Activated naive CD4-positive, alpha-beta T cell treated with anti-CD3 and anti-CD28 coated beads for 36 hours (primary cell): ENCODE measurements at regions not wholly inside any gene's neighbourhood (a gene's known extent, or its start where the extent isn't known, plus 50 kb on each side); places are given as distances from the start of the nearest gene placed in this dataset.

Experiments used
- CTCF ChIA-PET: fragments of 350-600 bp; sonication (Branson Sonifier 250); formaldehyde crosslinking; loops from one replicate; lab custom pipeline; 2021; ENCODE audit warnings: antibody characterized with exemption; lab: Charles Lee
- DNase-seq: peaks from one replicate; pipeline ENCODE4 v3.0.0-alpha.2; 2020
- H3K27ac Mint-ChIP-seq: one replicate; pipeline ENCODE4 v1.8.0; 2021; ENCODE audit warnings: mild to moderate bottlenecking, mixed read lengths
- H3K27me3 Mint-ChIP-seq: one replicate; pipeline ENCODE4 v1.8.0; 2021; ENCODE audit warnings: low read depth, mixed read lengths
- H3K36me3 Mint-ChIP-seq: one replicate; pipeline ENCODE4 v1.8.0; 2021; ENCODE audit warnings: low read depth, mixed read lengths
- H3K4me1 Mint-ChIP-seq: one replicate; pipeline ENCODE4 v1.8.0; 2021; ENCODE audit warnings: low read depth, mixed read lengths
- H3K4me3 Mint-ChIP-seq: one replicate; pipeline ENCODE4 v1.8.0; 2021; ENCODE audit warnings: mild to moderate bottlenecking, moderate library complexity, mixed read lengths
- H3K9me3 Mint-ChIP-seq: one replicate; pipeline ENCODE4 v1.8.0; 2021; ENCODE audit warnings: mixed read lengths
- intact Hi-C: fragments of 100-400 bp; cut with micrococcal nuclease; formaldehyde crosslinking; loops from one replicate; pipeline ENCODE4 v1.15.1; 2023

GRCh38 chr7:97580205-97580604, 151.7 kb upstream of the TAC1 start:
- Mint-ChIP-seq H3K27me3 (no peaks in the 10 kb centered on the region), H3K4me3 (no peak overlapping the region), H3K27ac (no peak overlapping the region), H3K9me3 (peaks cover 5% of the 10 kb centered on the region), H3K36me3 (no peaks in the 10 kb centered on the region), H3K4me1 (no peaks in the 10 kb centered on the region)
- intact Hi-C loops, result no loop called here
- CTCF ChIA-PET, result no interaction called here
- DNase-seq, result no peak

- Mint-ChIP-seq H3K4me3 (no peak overlapping the region), H3K27ac (no peak overlapping the region), H3K4me1 (no peaks in the 10 kb centered on the region), H3K9me3 (no peaks in the 10 kb centered on the region), H3K36me3 (no peaks in the 10 kb centered on the region), H3K27me3 (no peaks in the 10 kb centered on the region)
- no peak for DNase-seq
- CTCF ChIA-PET, result no interaction called here
- intact Hi-C loops, result no loop called here
Measured at GRCh38 chr7:97595439-97595838, 136.4 kb upstream of the TAC1 start.

GRCh38 chr7:97601931-97602457, 129.9 kb upstream of the TAC1 start:
- no peaks in the 10 kb centered on the region for H3K27me3 Mint-ChIP-seq
- no peak overlapping the region for H3K4me3 Mint-ChIP-seq
- intact Hi-C loops, result no loop called here
- H3K9me3 Mint-ChIP-seq, result no peaks in the 10 kb centered on the region
- no peaks in the 10 kb centered on the region for H3K36me3 Mint-ChIP-seq
- no peak overlapping the region for H3K27ac Mint-ChIP-seq
- no peak for DNase-seq
- no peaks in the 10 kb centered on the region for H3K4me1 Mint-ChIP-seq
- CTCF ChIA-PET, result no interaction called here

GRCh38 chr7:97620495-97620894, 111.4 kb upstream of the TAC1 start:
- Mint-ChIP-seq H3K9me3 (no peaks in the 10 kb centered on the region), H3K27me3 (no peaks in the 10 kb centered on the region), H3K4me3 (no peak overlapping the region), H3K36me3 (no peaks in the 10 kb centered on the region), H3K27ac (no peak overlapping the region), H3K4me1 (no peaks in the 10 kb centered on the region)
- intact Hi-C loops, result no loop called here
- DNase-seq, result no peak
- CTCF ChIA-PET, result no interaction called here

GRCh38 chr7:97623333-97623732, 108.6 kb upstream of the TAC1 start:
- no peak for DNase-seq
- Mint-ChIP-seq H3K27ac (no peak overlapping the region), H3K4me3 (no peak overlapping the region), H3K4me1 (no peaks in the 10 kb centered on the region), H3K27me3 (peaks cover 6% of the 10 kb centered on the region), H3K36me3 (no peaks in the 10 kb centered on the region), H3K9me3 (peaks cover 3% of the 10 kb centered on the region)
- intact Hi-C loops, result no loop called here
- CTCF ChIA-PET, result no interaction called here

- intact Hi-C loops, result no loop called here
- Mint-ChIP-seq H3K9me3 (peaks cover 3% of the 10 kb centered on the region), H3K4me1 (no peaks in the 10 kb centered on the region), H3K27me3 (peaks cover 8% of the 10 kb centered on the region), H3K36me3 (no peaks in the 10 kb centered on the region), H3K27ac (no peak overlapping the region), H3K4me3 (no peak overlapping the region)
- CTCF ChIA-PET, result no interaction called here
- DNase-seq, result no peak
Measured at GRCh38 chr7:97630116-97630515, 101.8 kb upstream of the TAC1 start.

- Mint-ChIP-seq H3K36me3 (no peaks in the 10 kb centered on the region), H3K27ac (no peak overlapping the region), H3K9me3 (peaks cover 3% of the 10 kb centered on the region), H3K4me1 (no peaks in the 10 kb centered on the region), H3K4me3 (no peak overlapping the region), H3K27me3 (peaks cover 2% of the 10 kb centered on the region)
- no peak for DNase-seq
- intact Hi-C loops, result no loop called here
- CTCF ChIA-PET, result no interaction called here
Measured at GRCh38 chr7:97635622-97636021, 96.3 kb upstream of the TAC1 start.

- H3K36me3 Mint-ChIP-seq, result no peaks in the 10 kb centered on the region
- no peak overlapping the region for H3K4me3 Mint-ChIP-seq
- intact Hi-C loops, result no loop called here
- H3K4me1 Mint-ChIP-seq, result no peaks in the 10 kb centered on the region
- CTCF ChIA-PET, result no interaction called here
- H3K9me3 Mint-ChIP-seq, result peaks cover 3% of the 10 kb centered on the region
- no peak for DNase-seq
- H3K27ac Mint-ChIP-seq, result no peak overlapping the region
- no peaks in the 10 kb centered on the region for H3K27me3 Mint-ChIP-seq
Measured at GRCh38 chr7:97639036-97639435, 92.8 kb upstream of the TAC1 start.

GRCh38 chr7:97659363-97660045, 72.4 kb upstream of the TAC1 start:
- CTCF ChIA-PET, result interaction anchor here (0.7 kb wide), 1 partner anchor 176 kb away, joined by 3 read pairs; no protein-coding TSS in a partner anchor
- Mint-ChIP-seq H3K4me3 (no peak overlapping the region), H3K9me3 (no peaks in the 10 kb centered on the region), H3K36me3 (no peaks in the 10 kb centered on the region), H3K4me1 (no peaks in the 10 kb centered on the region), H3K27ac (no peak overlapping the region), H3K27me3 (peaks cover 2% of the 10 kb centered on the region)
- intact Hi-C loops, result no loop called here
- no peak for DNase-seq

GRCh38 chr7:97667359-97667758, 64.5 kb upstream of the TAC1 start:
- Mint-ChIP-seq H3K27ac (no peak overlapping the region), H3K9me3 (no peaks in the 10 kb centered on the region), H3K36me3 (no peaks in the 10 kb centered on the region), H3K27me3 (peaks cover 9% of the 10 kb centered on the region), H3K4me1 (no peaks in the 10 kb centered on the region), H3K4me3 (no peak overlapping the region)
- CTCF ChIA-PET, result no interaction called here
- intact Hi-C loops, result no loop called here
- DNase-seq, result no peak

- Mint-ChIP-seq H3K4me3 (no peak overlapping the region), H3K27me3 (peaks cover 6% of the 10 kb centered on the region), H3K4me1 (no peaks in the 10 kb centered on the region), H3K27ac (no peak overlapping the region), H3K36me3 (no peaks in the 10 kb centered on the region), H3K9me3 (no peaks in the 10 kb centered on the region)
- intact Hi-C loops, result no loop called here
- no peak for DNase-seq
- CTCF ChIA-PET, result no interaction called here
Measured at GRCh38 chr7:97671571-97671970, 60.3 kb upstream of the TAC1 start.

GRCh38 chr7:97680622-97681021, 51.3 kb upstream of the TAC1 start:
- H3K4me1 Mint-ChIP-seq, result no peaks in the 10 kb centered on the region
- no peaks in the 10 kb centered on the region for H3K36me3 Mint-ChIP-seq
- CTCF ChIA-PET, result interaction anchor here (0.6 kb wide), 2 partner anchors 10 to 1397 kb away, joined by 3 read pairs; no protein-coding TSS in a partner anchor
- no peak for DNase-seq
- no peak overlapping the region for H3K27ac Mint-ChIP-seq
- peaks cover 8% of the 10 kb centered on the region for H3K27me3 Mint-ChIP-seq
- intact Hi-C loops, result no loop called here
- no peaks in the 10 kb centered on the region for H3K9me3 Mint-ChIP-seq
- no peak overlapping the region for H3K4me3 Mint-ChIP-seq
